HepG2 (cell line): ENCODE measurements at regions not wholly inside any gene's neighbourhood (a gene's known extent, or its start where the extent isn't known, plus 50 kb on each side); places are given as distances from the start of the nearest gene placed in this dataset.

Experiments
- ATAC-seq: fragments of 200-7000 bp; cut with Tn5 transposase; 3 replicates; pipeline ENCODE4 v1.9.1; 2020; ENCODE audit warnings: mild to moderate bottlenecking, moderate library complexity
- BruUV-seq: library from RNA; stranded (reverse); fragments of 400-500 nt; replicated peaks from 2 replicates; lab custom pipeline; 2021; lab: Mats Ljungman, UMichigan
- CTCF ChIA-PET: fragments of 300-600 bp; formaldehyde crosslinking; extraction: SDS; loops from one replicate; lab custom pipeline; 2021; ENCODE audit warnings: low total read pairs, inconsistent platforms, low intra/inter-chr PET ratio; lab: Yijun Ruan, JAX
- POLR2A ChIA-PET: fragments of 350-600 bp; sonication (Branson Sonifier 250); formaldehyde crosslinking; loops from one replicate; lab custom pipeline; 2020; ENCODE audit warnings: antibody characterized with exemption, inconsistent platforms; lab: Yijun Ruan, JAX
- DNase-seq: peaks from one replicate; pipeline ENCODE4 v3.0.0-alpha.2; 2015; ENCODE audit warnings: low spot score
- FAIRE-seq: peaks from 3 replicates; lab custom pipeline; 2011; peaks lifted over from hg19 to GRCh38; lab: Jason Lieb, UNC
- H2AFZ ChIP-seq: one replicate; pipeline ENCODE4 v1.6.1; 2011; ENCODE audit warnings: low read length, inconsistent platforms
- H3K27ac ChIP-seq: fragments of 300-600 bp; 3 replicates; pipeline ENCODE4 v1.8.0; 2011; ENCODE audit warnings: mixed run types, mild to moderate bottlenecking, mixed read lengths, low read length, inconsistent platforms; ENCODE audit not compliant: insufficient read depth; ENCODE audit errors: extremely low read length
- H3K27me3 ChIP-seq, 2 experiments: fragments of 200-600 bp in 1 of 2; 2 replicates in 1 of 2; 3 replicates in 1 of 2; pipeline versions ENCODE4 v1.6.0 to v1.8.0; 2011; ENCODE audit warnings: low read length in 2 of 2, mild to moderate bottlenecking in 2 of 2, moderate library complexity in 2 of 2, inconsistent platforms in 1 of 2; ENCODE audit not compliant: insufficient read depth in 2 of 2, control insufficient read depth in 1 of 2
- H3K36me3 ChIP-seq, 2 experiments: fragments of 200-600 bp in 1 of 2; replicated peaks in 1 of 2; 2 replicates in 1 of 2; 3 replicates in 1 of 2; pipeline versions ENCODE4 v1.5.1 to v1.8.0; 2011; ENCODE audit warnings: low read length in 2 of 2, inconsistent platforms in 1 of 2; ENCODE audit not compliant: insufficient read depth in 2 of 2, control insufficient read depth in 1 of 2
- H3K4me1 ChIP-seq: 2 replicates; pipeline ENCODE4 v1.5.1; 2012; ENCODE audit warnings: low read length, inconsistent platforms; ENCODE audit not compliant: insufficient read depth
- H3K4me2 ChIP-seq: 2 replicates; pipeline ENCODE4 v1.6.0; 2011; ENCODE audit warnings: low read depth, low read length, inconsistent platforms
- H3K4me3 ChIP-seq, 3 experiments: fragments of 200-600 bp in 1 of 3; sonication (generic), shearing (Covaris generic) in 1 of 3; replicated peaks in 1 of 3; 2 replicates each; pipeline ENCODE4 v1.5.1; 2011 to 2016; ENCODE audit warnings: low read length in 3 of 3, inconsistent platforms in 2 of 3, low read depth in 2 of 3, mild to moderate bottlenecking in 2 of 3, control low read depth in 1 of 3, mixed read lengths in 1 of 3; ENCODE audit not compliant: insufficient read depth in 1 of 3
- H3K79me2 ChIP-seq: one replicate; pipeline ENCODE4 v1.6.1; 2011; ENCODE audit warnings: low read length, inconsistent platforms; ENCODE audit not compliant: insufficient read depth
- H3K9ac ChIP-seq: 2 replicates; pipeline ENCODE4 v1.6.0; 2011; ENCODE audit warnings: mild to moderate bottlenecking, low read depth, low read length, inconsistent platforms; ENCODE audit not compliant: insufficient read depth
- H3K9me3 ChIP-seq: 2 replicates; pipeline ENCODE4 v1.5.1; 2012; ENCODE audit warnings: mild to moderate bottlenecking, low read length
- H4K20me1 ChIP-seq: 2 replicates; pipeline ENCODE4 v1.6.0; 2011; ENCODE audit warnings: inconsistent platforms, mild to moderate bottlenecking, low read length, moderate library complexity; ENCODE audit not compliant: insufficient read depth
- GTF3A ChIP-seq: sonication (generic); formaldehyde crosslinking; conservative IDR thresholded peaks from 2 replicates; pipeline ENCODE4 v1.4.0; 2020; ENCODE audit warnings: mild to moderate bottlenecking, missing genetic modification reagents
- MED1 ChIP-seq: sonication (generic); formaldehyde crosslinking; IDR thresholded peaks from 2 replicates; pipeline ENCODE4 v1.4.0; 2020; ENCODE audit warnings: missing genetic modification reagents
- PITX1 ChIP-seq: sonication (generic); formaldehyde crosslinking; IDR thresholded peaks from 2 replicates; pipeline ENCODE4 v1.5.1; 2020; ENCODE audit warnings: mild to moderate bottlenecking, missing genetic modification reagents
- ZFP90 ChIP-seq: sonication (generic); formaldehyde crosslinking; IDR thresholded peaks from 2 replicates; pipeline ENCODE4 v1.8.0; 2022; ENCODE audit warnings: missing genetic modification reagents, mild to moderate bottlenecking, inconsistent platforms, borderline replicate concordance
- ZNF3 ChIP-seq: IDR thresholded peaks from 2 replicates; pipeline ENCODE4 v1.7.0; 2017; ENCODE audit warnings: inconsistent platforms
- ZNF432 ChIP-seq: sonication (generic); formaldehyde crosslinking; IDR thresholded peaks from 2 replicates; pipeline ENCODE4 v1.5.0; 2020; ENCODE audit warnings: missing genetic modification reagents, mild to moderate bottlenecking, borderline replicate concordance
- ZNF549 ChIP-seq: sonication (generic); formaldehyde crosslinking; IDR thresholded peaks from 2 replicates; pipeline ENCODE4 v1.5.0; 2020; ENCODE audit warnings: missing genetic modification reagents
- WGBS: methylation state at CpG from one replicate; pipeline ENCODE4 v1.1.6; 2017; ENCODE audit warnings: low lambda C conversion rate; 5-methylcytosine and 5-hydroxymethylcytosine counted together
- in situ Hi-C: cut with HindIII; loops from 2 replicates; pipeline ENCODE4 v1.10.0; 2017; ENCODE audit warnings: low pct_unique_long_range_greater_than_20kb; ENCODE audit not compliant: extremely low pct_ligation_motif_present
- intact Hi-C: fragments of 100-400 bp; cut with micrococcal nuclease; formaldehyde crosslinking; loops from one replicate; pipeline ENCODE4 v1.10.0; 2022; ENCODE audit not compliant: unreplicated experiment
- TF ChIP-seq, protein P1 (sequence below): sonication (generic); formaldehyde crosslinking; IDR thresholded peaks from one replicate; pipeline ENCODE4 v1.5.1; 2020; ENCODE audit warnings: mild to moderate bottlenecking, missing genetic modification reagents; ENCODE audit errors: not compliant biosample characterization
- TF ChIP-seq, protein P2 (sequence below): sonication (generic); formaldehyde crosslinking; IDR thresholded peaks from 2 replicates; pipeline ENCODE4 v1.4.0; 2020; ENCODE audit warnings: mild to moderate bottlenecking, missing genetic modification reagents

DNA sequence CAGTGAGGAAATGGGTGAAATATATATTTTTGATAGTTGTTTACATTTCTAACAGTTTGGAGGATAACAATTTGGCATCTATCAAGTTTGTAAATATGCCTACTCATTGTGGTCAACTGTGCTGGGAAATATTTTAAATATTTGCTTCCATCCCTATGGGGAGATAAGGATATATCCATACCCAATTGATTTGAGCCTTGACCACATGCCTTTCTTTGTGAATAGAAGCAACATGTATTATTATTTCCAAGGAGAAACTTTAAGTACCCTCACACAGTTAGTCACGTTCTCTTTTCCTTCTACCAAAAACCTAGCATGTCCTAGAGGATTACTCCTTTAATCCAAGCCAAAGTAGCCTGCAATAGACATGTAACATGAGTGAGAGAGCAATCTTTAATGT, 245.4 kb upstream of the CBLB start:
- CTCF ChIA-PET, result no interaction called here
- no peak overlapping the region for H3K27ac ChIP-seq
- ATAC-seq, result no peak
- TF ChIP-seq, protein P1, sequence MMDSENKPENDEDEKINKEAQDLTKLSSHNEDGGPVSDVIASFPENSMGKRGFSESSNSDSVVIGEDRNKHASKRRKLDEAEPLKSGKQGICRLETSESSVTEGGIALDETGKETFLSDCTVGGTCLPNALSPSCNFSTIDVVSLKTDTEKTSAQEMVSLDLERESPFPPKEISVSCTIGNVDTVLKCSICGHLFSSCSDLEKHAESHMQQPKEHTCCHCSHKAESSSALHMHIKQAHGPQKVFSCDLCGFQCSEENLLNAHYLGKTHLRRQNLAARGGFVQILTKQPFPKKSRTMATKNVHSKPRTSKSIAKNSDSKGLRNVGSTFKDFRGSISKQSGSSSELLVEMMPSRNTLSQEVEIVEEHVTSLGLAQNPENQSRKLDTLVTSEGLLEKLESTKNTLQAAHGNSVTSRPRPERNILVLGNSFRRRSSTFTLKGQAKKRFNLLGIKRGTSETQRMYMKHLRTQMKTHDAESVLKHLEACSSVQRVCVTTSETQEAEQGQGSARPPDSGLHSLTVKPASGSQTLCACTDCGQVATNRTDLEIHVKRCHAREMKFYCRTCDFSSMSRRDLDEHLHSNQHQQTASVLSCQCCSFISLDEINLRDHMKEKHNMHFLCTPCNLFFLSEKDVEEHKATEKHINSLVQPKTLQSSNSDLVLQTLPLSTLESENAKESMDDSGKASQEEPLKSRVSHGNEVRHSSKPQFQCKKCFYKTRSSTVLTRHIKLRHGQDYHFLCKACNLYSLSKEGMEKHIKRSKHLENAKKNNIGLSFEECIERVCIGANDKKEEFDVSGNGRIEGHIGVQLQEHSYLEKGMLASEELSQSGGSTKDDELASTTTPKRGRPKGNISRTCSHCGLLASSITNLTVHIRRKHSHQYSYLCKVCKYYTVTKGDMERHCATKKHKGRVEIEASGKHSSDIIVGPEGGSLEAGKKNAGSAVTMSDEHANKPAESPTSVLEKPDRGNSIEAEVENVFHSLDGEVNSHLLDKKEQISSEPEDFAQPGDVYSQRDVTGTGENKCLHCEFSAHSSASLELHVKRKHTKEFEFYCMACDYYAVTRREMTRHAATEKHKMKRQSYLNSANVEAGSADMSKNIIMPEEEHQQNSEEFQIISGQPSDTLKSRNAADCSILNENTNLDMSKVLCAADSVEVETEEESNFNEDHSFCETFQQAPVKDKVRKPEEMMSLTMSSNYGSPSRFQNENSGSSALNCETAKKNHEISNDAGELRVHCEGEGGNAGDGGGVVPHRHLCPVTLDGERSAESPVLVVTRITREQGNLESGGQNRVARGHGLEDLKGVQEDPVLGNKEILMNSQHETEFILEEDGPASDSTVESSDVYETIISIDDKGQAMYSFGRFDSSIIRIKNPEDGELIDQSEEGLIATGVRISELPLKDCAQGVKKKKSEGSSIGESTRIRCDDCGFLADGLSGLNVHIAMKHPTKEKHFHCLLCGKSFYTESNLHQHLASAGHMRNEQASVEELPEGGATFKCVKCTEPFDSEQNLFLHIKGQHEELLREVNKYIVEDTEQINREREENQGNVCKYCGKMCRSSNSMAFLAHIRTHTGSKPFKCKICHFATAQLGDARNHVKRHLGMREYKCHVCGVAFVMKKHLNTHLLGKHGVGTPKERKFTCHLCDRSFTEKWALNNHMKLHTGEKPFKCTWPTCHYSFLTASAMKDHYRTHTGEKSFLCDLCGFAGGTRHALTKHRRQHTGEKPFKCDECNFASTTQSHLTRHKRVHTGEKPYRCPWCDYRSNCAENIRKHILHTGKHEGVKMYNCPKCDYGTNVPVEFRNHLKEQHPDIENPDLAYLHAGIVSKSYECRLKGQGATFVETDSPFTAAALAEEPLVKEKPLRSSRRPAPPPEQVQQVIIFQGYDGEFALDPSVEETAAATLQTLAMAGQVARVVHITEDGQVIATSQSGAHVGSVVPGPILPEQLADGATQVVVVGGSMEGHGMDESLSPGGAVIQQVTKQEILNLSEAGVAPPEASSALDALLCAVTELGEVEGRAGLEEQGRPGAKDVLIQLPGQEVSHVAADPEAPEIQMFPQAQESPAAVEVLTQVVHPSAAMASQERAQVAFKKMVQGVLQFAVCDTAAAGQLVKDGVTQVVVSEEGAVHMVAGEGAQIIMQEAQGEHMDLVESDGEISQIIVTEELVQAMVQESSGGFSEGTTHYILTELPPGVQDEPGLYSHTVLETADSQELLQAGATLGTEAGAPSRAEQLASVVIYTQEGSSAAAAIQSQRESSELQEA, result no peak
- TF ChIP-seq, protein P2, sequence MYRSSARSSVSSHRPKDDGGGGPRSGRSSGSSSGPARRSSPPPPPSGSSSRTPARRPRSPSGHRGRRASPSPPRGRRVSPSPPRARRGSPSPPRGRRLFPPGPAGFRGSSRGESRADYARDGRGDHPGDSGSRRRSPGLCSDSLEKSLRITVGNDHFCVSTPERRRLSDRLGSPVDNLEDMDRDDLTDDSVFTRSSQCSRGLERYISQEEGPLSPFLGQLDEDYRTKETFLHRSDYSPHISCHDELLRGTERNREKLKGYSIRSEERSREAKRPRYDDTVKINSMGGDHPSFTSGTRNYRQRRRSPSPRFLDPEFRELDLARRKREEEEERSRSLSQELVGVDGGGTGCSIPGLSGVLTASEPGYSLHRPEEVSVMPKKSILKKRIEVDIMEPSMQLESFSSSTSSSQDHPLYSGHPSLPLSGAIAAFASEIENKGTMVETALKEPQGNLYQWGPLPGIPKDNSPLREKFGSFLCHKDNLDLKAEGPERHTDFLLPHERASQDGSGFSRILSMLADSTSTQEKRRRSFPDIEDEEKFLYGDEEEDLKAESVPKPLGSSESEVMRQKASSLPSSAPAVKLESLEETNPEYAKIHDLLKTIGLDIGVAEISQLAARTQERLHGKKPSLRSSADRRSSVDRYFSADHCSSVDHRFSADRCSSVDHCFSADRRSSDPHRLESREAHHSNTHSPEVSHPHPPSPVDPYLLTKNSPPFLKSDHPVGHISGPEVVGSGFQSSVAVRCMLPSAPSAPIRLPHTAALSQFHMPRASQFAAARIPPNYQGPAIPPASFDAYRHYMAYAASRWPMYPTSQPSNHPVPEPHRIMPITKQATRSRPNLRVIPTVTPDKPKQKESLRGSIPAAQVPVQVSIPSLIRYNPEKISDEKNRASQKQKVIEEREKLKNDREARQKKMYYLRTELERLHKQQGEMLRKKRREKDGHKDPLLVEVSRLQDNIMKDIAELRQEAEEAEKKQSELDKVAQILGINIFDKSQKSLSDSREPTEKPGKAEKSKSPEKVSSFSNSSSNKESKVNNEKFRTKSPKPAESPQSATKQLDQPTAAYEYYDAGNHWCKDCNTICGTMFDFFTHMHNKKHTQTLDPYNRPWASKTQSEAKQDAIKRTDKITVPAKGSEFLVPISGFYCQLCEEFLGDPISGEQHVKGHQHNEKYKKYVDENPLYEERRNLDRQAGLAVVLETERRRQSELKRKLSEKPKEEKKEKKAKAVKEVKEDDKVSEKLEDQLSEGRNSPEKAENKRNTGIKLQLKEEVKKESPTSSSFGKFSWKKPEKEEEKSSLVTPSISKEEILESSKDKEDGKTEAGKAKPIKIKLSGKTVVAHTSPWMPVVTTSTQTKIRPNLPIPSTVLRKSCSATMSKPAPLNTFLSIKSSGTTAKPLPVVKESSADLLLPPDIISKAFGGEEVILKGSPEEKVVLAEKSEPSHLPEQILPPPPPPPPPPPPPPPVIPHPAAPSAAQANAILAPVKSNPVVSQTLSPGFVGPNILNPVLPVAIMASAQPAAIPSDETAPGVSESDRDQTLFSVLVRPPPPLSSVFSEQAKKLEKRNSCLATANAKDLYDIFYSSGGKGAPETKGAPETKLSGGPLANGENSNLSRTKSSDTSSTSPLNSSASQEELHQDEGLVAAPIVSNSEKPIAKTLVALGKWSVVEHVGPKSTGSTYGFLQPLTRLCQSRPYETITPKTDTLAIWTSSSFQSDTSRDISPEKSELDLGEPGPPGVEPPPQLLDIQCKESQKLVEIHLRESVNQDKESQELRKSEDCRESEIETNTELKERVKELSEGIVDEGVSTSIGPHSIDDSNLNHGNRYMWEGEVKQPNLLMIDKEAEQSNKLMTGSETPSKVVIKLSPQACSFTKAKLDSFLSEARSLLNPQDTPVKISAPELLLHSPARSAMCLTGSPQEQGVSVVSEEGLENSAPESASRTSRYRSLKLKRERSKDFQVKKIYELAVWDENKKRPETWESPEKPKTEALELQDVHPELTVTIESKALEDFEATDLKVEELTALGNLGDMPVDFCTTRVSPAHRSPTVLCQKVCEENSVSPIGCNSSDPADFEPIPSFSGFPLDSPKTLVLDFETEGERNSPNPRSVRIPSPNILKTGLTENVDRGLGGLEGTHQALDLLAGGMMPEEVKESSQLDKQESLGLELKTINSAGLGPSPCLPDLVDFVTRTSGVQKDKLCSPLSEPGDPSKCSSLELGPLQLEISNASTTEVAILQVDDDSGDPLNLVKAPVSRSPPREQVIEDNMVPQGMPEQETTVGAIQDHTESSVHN (CRISPR knock-in tag), result no peak
- TF ChIP-seq ZNF549 (no peak), ZNF3 (CRISPR knock-in tag) (no peak), MED1 (CRISPR knock-in tag) (no peak), ZFP90 (CRISPR knock-in tag) (no peak), ZNF432 (CRISPR knock-in tag) (no peak), GTF3A (CRISPR knock-in tag) (no peak), PITX1 (CRISPR knock-in tag) (no peak)

More for the DNA sequence above, 245.4 kb upstream of the CBLB start:
- Histone ChIP-seq H3K79me2 (no peaks in the 10 kb centered on the region), H3K4me3 (no peak overlapping the region), H3K4me2 (no peak overlapping the region), H3K27me3 (no peaks in the 10 kb centered on the region), H3K9ac (no peak overlapping the region), H3K4me1 (no peaks in the 10 kb centered on the region), H3K9me3 (no peaks in the 10 kb centered on the region), H4K20me1 (no peaks in the 10 kb centered on the region), H2AFZ (no peak overlapping the region), H3K36me3 (no peaks in the 10 kb centered on the region)
- 4% methylated on average over 1 of the region's 1 CpG for WGBS
- POLR2A ChIA-PET, result no interaction called here
- BruUV-seq, result no TSS peak
- FAIRE-seq (no peak), DNase-seq (no peak)
- intact Hi-C loops, result no loop called here
- in situ Hi-C loops, result no loop called here
